DOHH2 (cell line): ENCODE measurements at regions not wholly inside any gene's neighbourhood (a gene's known extent, or its start where the extent isn't known, plus 50 kb on each side); places are given as distances from the start of the nearest gene placed in this dataset.

Source experiments
- CTCF ChIP-seq: fragments of 200-600 bp; sonication (generic); IDR thresholded peaks from one replicate; pipeline ENCODE4 v1.5.1; 2014; ENCODE audit warnings: antibody characterized with exemption, mild to moderate bottlenecking, low read depth, low read length; ENCODE audit not compliant: poor library complexity, severe bottlenecking
- EZH2phosphoT487 ChIP-seq: fragments of 200-600 bp; sonication (generic); IDR thresholded peaks from 2 replicates; pipeline ENCODE4 v1.6.1; 2017; ENCODE audit warnings: borderline replicate concordance, mild to moderate bottlenecking, antibody characterized with exemption, low read length, moderate library complexity, mixed read lengths

- TF ChIP-seq CTCF, result no peak
- no peak for TF ChIP-seq EZH2phosphoT487
These were observed 609.5 kb upstream of the FAT1 start for GRCh38 chr4:187333151-187333550.
